CD4-positive, alpha-beta memory T cell (primary cell): ENCODE measurements at regions not wholly inside any gene's neighbourhood (a gene's known extent, or its start where the extent isn't known, plus 50 kb on each side); places are given as distances from the start of the nearest gene placed in this dataset.
A peak's percentile ranks its signal among the peaks of the same experiment; 100 is the strongest.

ENCODE experiments used
- CTCF ChIA-PET: fragments of 350-600 bp; sonication (Branson Sonifier 250); formaldehyde crosslinking; loops from one replicate; lab custom pipeline; 2021; ENCODE audit warnings: inconsistent platforms; ENCODE audit not compliant: partially characterized antibody; lab: Charles Lee
- POLR2A ChIA-PET: fragments of 350-600 bp; sonication (Branson Sonifier 250); formaldehyde crosslinking; loops from one replicate; lab custom pipeline; 2021; ENCODE audit not compliant: partially characterized antibody; lab: Charles Lee
- DNase-seq, 5 donors: peaks; one replicate each; pipeline versions ENCODE4 v3.0.0 to v3.0.0-alpha.2; 2020 to 2022; ENCODE audit warnings: mixed read lengths in 1 of 5
- H3K27ac ChIP-seq: one replicate; pipeline ENCODE4 v1.7.0; 2013; ENCODE audit warnings: low read depth, low read length
- H3K27me3 ChIP-seq: 2 replicates; pipeline ENCODE4 v1.7.0; 2013; ENCODE audit warnings: mild to moderate bottlenecking, low read length, moderate library complexity; ENCODE audit not compliant: insufficient read depth
- H3K36me3 ChIP-seq: 2 replicates; pipeline ENCODE4 v1.7.0; 2013; ENCODE audit warnings: mild to moderate bottlenecking, low read length, moderate library complexity; ENCODE audit not compliant: insufficient read depth
- H3K4me1 ChIP-seq: 2 replicates; pipeline ENCODE4 v1.7.0; 2013; ENCODE audit warnings: mild to moderate bottlenecking, low read length, moderate library complexity; ENCODE audit not compliant: insufficient read depth
- H3K4me3 ChIP-seq, 2 donors: one replicate each; pipeline ENCODE4 v1.7.0; 2013; ENCODE audit warnings: low read length in 2 of 2, mild to moderate bottlenecking in 1 of 2
- H3K9me3 ChIP-seq, 2 donors: one replicate each; pipeline ENCODE4 v1.7.0; 2013; ENCODE audit warnings: low read length in 2 of 2, control low read depth in 1 of 2; ENCODE audit not compliant: control insufficient read depth in 1 of 2
- H3K27ac Mint-ChIP-seq, 7 donors: one replicate each; pipeline ENCODE4 v1.8.0; 2020 to 2021; ENCODE audit warnings: mixed read lengths in 7 of 7, mild to moderate bottlenecking in 6 of 7, inconsistent platforms in 3 of 7, moderate library complexity in 3 of 7
- H3K27me3 Mint-ChIP-seq, 2 donors: one replicate each; pipeline ENCODE4 v1.8.0; 2020 to 2021; ENCODE audit warnings: mixed read lengths in 2 of 2
- H3K36me3 Mint-ChIP-seq, 2 donors: one replicate each; pipeline ENCODE4 v1.8.0; 2020 to 2021; ENCODE audit warnings: mixed read lengths in 2 of 2, inconsistent platforms in 1 of 2, mild to moderate bottlenecking in 1 of 2
- H3K4me1 Mint-ChIP-seq, 4 donors: one replicate each; pipeline ENCODE4 v1.8.0; 2020 to 2021; ENCODE audit warnings: mixed read lengths in 4 of 4, mild to moderate bottlenecking in 1 of 4
- H3K4me3 Mint-ChIP-seq, 8 donors: one replicate each; pipeline ENCODE4 v1.8.0; 2020 to 2021; ENCODE audit warnings: mixed read lengths in 8 of 8, mild to moderate bottlenecking in 7 of 8, moderate library complexity in 6 of 8, inconsistent platforms in 3 of 8
- H3K9me3 Mint-ChIP-seq, 8 donors: one replicate each; pipeline ENCODE4 v1.8.0; 2020 to 2021; ENCODE audit warnings: mixed read lengths in 8 of 8, mild to moderate bottlenecking in 5 of 8, inconsistent platforms in 3 of 8, moderate library complexity in 1 of 8
- intact Hi-C: fragments of 100-400 bp; cut with micrococcal nuclease; formaldehyde crosslinking; loops from one replicate; pipeline ENCODE4 v1.15.1; 2023

DNA sequence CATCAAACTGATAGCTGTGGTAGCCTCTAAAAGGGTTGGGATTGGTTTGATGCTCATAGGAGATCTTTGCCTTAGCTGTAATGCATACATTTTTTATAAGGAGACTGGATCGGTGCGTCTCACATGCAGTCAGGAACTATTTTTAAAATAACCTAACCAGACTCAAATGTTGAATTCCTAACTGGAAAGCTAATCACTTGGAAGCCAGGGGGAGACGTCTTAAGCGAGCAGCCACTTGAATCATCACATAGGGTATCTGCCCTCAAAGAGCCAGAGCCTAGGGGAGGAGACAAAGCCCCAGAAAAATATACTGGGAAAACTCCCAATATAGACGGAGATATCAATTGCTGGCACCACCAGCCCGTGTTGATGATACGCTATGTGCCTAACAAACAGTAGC is 61.7 kb upstream of the PUM1 start:
- H3K27ac ChIP-seq: no peak overlapping the region
- H3K4me1 Mint-ChIP-seq: peaks cover 0 to 2% (median 0%) of the 10 kb centered on the region in 4 donors
- H3K36me3 Mint-ChIP-seq: no peaks in the 10 kb centered on the region
- H3K9me3 ChIP-seq: no peaks in the 10 kb centered on the region
- POLR2A ChIA-PET: interaction anchor here (0.6 kb wide), 1 partner anchor 116 kb away, joined by 3 read pairs; no protein-coding TSS in a partner anchor
- CTCF ChIA-PET: interaction anchor here (0.6 kb wide), 1 partner anchor 206 kb away, joined by 3 read pairs; no protein-coding TSS in a partner anchor
- peaks cover 0 to 3% of the 10 kb centered on the region in 2 donors for H3K27me3 Mint-ChIP-seq
- H3K27me3 ChIP-seq: no peaks in the 10 kb centered on the region
- no peak overlapping the region for H3K4me3 Mint-ChIP-seq
- no peak overlapping the region for H3K27ac Mint-ChIP-seq
- H3K4me3 ChIP-seq: no peak overlapping the region
- no peak for DNase-seq
- no peaks in the 10 kb centered on the region for H3K4me1 ChIP-seq
- no peaks in the 10 kb centered on the region for H3K9me3 Mint-ChIP-seq
- intact Hi-C loops: no loop called here
- H3K36me3 ChIP-seq: no peaks in the 10 kb centered on the region

- Mint-ChIP-seq H3K9me3 (no peaks in the 10 kb centered on the region), H3K4me1 (peaks cover 0 to 2% (median 0%) of the 10 kb centered on the region in 4 donors), H3K27me3 (peaks cover 0 to 2% of the 10 kb centered on the region in 2 donors), H3K36me3 (no peaks in the 10 kb centered on the region), H3K4me3 (no peak overlapping the region), H3K27ac (no peak overlapping the region)
- H3K9me3 ChIP-seq: no peaks in the 10 kb centered on the region
- ChIA-PET CTCF (no interaction called here), POLR2A (no interaction called here)
- no peak overlapping the region for H3K4me3 ChIP-seq
- intact Hi-C loops: no loop called here
- no peak overlapping the region for H3K27ac ChIP-seq
- no peaks in the 10 kb centered on the region for H3K27me3 ChIP-seq
- H3K4me1 ChIP-seq: no peaks in the 10 kb centered on the region
- H3K36me3 ChIP-seq: no peaks in the 10 kb centered on the region
- DNase-seq: no peak
Observed at GRCh38 chr1:31122741-31123140, 57.2 kb upstream of the PUM1 start.

GRCh38 chr1:31122101-31122735 is 56.7 kb upstream of the PUM1 start:
- H3K36me3 Mint-ChIP-seq: no peaks in the 10 kb centered on the region

DNA sequence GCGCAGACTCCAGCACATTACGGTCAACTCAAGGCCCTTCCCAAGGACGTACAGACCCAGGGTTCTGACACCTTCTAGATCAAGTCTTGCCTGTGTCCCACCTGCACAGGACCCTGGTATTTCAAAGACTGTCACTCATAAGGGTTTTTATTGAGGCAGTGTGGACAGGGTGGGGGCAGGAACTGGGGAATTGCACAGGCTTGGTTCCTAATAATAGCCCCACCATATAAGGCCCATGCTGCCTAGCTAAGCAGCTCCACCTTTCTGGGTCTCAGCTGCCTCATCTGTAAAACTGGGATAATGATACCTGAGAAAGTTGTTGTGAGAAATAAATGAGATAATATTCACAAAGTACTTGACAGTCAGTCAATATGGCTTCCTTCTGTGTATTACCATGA is 55.3 kb upstream of the PUM1 start:
- no peak for DNase-seq
- Histone ChIP-seq H3K9me3 (no peaks in the 10 kb centered on the region), H3K4me3 (no peak overlapping the region), H3K4me1 (no peaks in the 10 kb centered on the region), H3K27me3 (no peaks in the 10 kb centered on the region), H3K36me3 (no peaks in the 10 kb centered on the region), H3K27ac (no peak overlapping the region)
- H3K27ac Mint-ChIP-seq: no peak overlapping the region
- ChIA-PET POLR2A (no interaction called here), CTCF (no interaction called here)
- H3K27me3 Mint-ChIP-seq: peaks cover 6 to 8% of the 10 kb centered on the region in 2 donors
- H3K36me3 Mint-ChIP-seq: no peaks in the 10 kb centered on the region
- intact Hi-C loops: no loop called here
- peaks cover 0 to 2% (median 0%) of the 10 kb centered on the region in 4 donors for H3K4me1 Mint-ChIP-seq
- no peak overlapping the region for H3K4me3 Mint-ChIP-seq
- H3K9me3 Mint-ChIP-seq: no peaks in the 10 kb centered on the region

More at GRCh38 chr1:31122101-31122735, 56.7 kb upstream of the PUM1 start:
- Histone ChIP-seq H3K27me3 (no peaks in the 10 kb centered on the region), H3K27ac (no peak overlapping the region), H3K9me3 (no peaks in the 10 kb centered on the region), H3K4me1 (no peaks in the 10 kb centered on the region), H3K36me3 (no peaks in the 10 kb centered on the region), H3K4me3 (no peak overlapping the region)
- Mint-ChIP-seq H3K9me3 (no peaks in the 10 kb centered on the region), H3K27me3 (peaks cover 0 to 2% of the 10 kb centered on the region in 2 donors), H3K4me3 (no peak overlapping the region), H3K4me1 (peaks cover 0 to 2% (median 0%) of the 10 kb centered on the region in 4 donors), H3K27ac (peak overlapping the region in 1 of 7 donors; percentile 19)
- POLR2A ChIA-PET: no interaction called here
- intact Hi-C loops: no loop called here
- CTCF ChIA-PET: no interaction called here
- no peak for DNase-seq

- Histone ChIP-seq H3K9me3 (no peaks in the 10 kb centered on the region), H3K27me3 (no peaks in the 10 kb centered on the region), H3K27ac (no peak overlapping the region), H3K4me3 (no peak overlapping the region), H3K4me1 (no peaks in the 10 kb centered on the region), H3K36me3 (no peaks in the 10 kb centered on the region)
- no peaks in the 10 kb centered on the region for H3K9me3 Mint-ChIP-seq
- ChIA-PET POLR2A (no interaction called here), CTCF (interaction anchor here (0.6 kb wide), 1 partner anchor 385 kb away, joined by 3 read pairs; no protein-coding TSS in a partner anchor)
- H3K27me3 Mint-ChIP-seq: peaks cover 10 to 11% of the 10 kb centered on the region in 2 donors
- no peaks in the 10 kb centered on the region for H3K4me1 Mint-ChIP-seq
- no peak for DNase-seq
- intact Hi-C loops: no loop called here
- H3K4me3 Mint-ChIP-seq: peak overlapping the region in 1 of 8 donors; percentile 35
- no peaks in the 10 kb centered on the region for H3K36me3 Mint-ChIP-seq
- peak overlapping the region in 1 of 7 donors; percentile 64 for H3K27ac Mint-ChIP-seq
Observed at GRCh38 chr1:31116022-31116421, 50.5 kb upstream of the PUM1 start.
